ENCODE measurements at regions not wholly inside any gene's neighbourhood (a gene's known extent, or its start where the extent isn't known, plus 50 kb on each side); places are given as distances from the start of the nearest gene placed in this dataset.

- TF ChIP-seq, protein P1, sequence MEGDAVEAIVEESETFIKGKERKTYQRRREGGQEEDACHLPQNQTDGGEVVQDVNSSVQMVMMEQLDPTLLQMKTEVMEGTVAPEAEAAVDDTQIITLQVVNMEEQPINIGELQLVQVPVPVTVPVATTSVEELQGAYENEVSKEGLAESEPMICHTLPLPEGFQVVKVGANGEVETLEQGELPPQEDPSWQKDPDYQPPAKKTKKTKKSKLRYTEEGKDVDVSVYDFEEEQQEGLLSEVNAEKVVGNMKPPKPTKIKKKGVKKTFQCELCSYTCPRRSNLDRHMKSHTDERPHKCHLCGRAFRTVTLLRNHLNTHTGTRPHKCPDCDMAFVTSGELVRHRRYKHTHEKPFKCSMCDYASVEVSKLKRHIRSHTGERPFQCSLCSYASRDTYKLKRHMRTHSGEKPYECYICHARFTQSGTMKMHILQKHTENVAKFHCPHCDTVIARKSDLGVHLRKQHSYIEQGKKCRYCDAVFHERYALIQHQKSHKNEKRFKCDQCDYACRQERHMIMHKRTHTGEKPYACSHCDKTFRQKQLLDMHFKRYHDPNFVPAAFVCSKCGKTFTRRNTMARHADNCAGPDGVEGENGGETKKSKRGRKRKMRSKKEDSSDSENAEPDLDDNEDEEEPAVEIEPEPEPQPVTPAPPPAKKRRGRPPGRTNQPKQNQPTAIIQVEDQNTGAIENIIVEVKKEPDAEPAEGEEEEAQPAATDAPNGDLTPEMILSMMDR (IDR thresholded peaks at IDR 0.05) = no peak
- TF ChIP-seq POLR2A (IDR thresholded peaks at IDR 0.05) = no peak
Measured at GRCh38 chr18:27824841-27825681, 351.9 kb downstream of the CDH2 start.

All from uterus (tissue), 2 donors.